ENCODE measurements at regions not wholly inside any gene's neighbourhood (a gene's known extent, or its start where the extent isn't known, plus 50 kb on each side); places are given as distances from the start of the nearest gene placed in this dataset.

DNA sequence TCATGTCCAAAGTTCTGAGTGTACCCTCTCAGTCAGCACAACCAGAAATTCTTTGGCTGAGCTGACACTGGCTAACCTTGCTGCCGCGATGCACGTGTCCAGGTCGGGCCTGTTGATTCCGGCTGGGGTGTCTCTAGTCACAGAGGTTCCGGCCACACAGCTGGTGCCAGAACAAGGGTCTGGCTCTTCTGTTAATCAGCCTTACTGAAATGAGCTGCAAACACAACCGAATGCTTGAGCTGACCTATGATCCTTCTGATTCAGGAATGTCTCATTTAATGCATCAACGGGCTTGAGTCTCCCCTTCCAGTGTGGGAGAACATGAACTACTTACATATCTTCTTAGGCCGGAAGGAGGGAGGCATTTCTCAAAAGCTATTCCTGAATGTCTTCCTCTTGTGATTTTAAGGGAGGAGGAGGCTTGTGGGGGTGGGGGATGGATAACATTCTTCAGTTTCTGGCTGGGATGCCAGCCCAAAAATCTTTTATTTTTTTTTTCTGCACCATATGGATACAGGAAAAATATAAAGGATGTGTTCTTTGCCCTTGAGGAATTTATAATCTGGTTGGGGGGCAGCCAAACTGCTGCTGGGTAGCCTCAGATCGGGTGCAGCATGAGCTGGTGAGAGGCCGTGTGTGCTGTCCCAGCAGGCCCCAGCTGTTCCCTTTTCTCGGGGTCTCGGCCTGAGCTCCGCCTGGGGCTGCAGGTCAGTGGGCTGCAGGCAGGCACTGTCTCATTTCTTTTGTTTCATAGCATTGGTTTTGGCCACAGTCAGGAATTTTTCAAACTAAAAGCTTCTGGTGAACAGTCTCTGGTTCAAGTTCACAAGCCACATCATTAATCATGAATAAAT is 319.1 kb upstream of the TBL1XR1 start (continued):
- TF ChIP-seq ARNT2 (CRISPR knock-in tag; IDR thresholded peaks at IDR 0.05; ENCODE audit: low read depth) (0 out of 2 replicates have a peak, but pooled peaks have one; percentile 54), ZNF75D (CRISPR knock-in tag; IDR thresholded peaks at IDR 0.05; ENCODE audit: borderline replicate concordance) (no peak), ZNF703 (CRISPR knock-in tag; IDR thresholded peaks at IDR 0.05; ENCODE audit: borderline replicate concordance) (no peak), NR3C1 (CRISPR knock-in tag; IDR thresholded peaks at IDR 0.05) (no peak), THYN1 (CRISPR knock-in tag; IDR thresholded peaks at IDR 0.05; ENCODE audit: borderline replicate concordance, low read depth) (no peak), DR1 (CRISPR knock-in tag; IDR thresholded peaks at IDR 0.05) (no peak), HOXA5 (CRISPR knock-in tag; IDR thresholded peaks at IDR 0.05) (no peak), ZNF274 (CRISPR knock-in tag; IDR thresholded peaks at IDR 0.05) (peak; percentile 64), HOXA3 (CRISPR knock-in tag; IDR thresholded peaks at IDR 0.05) (peak; percentile 77), PITX1 (CRISPR knock-in tag; IDR thresholded peaks at IDR 0.05) (peak; percentile 77), IKZF4 (CRISPR knock-in tag; IDR thresholded peaks at IDR 0.05; ENCODE audit: borderline replicate concordance, low read depth, not compliant biosample characterization) (no peak), ZNF34 (CRISPR knock-in tag; IDR thresholded peaks at IDR 0.05; ENCODE audit: borderline replicate concordance) (no peak), SP1 (IDR thresholded peaks at IDR 0.05) (no peak), SP1 (CRISPR knock-in tag; IDR thresholded peaks at IDR 0.05) (0 out of 2 replicates have a peak, but pooled peaks have one; percentile 38), MEIS2 (CRISPR knock-in tag; IDR thresholded peaks at IDR 0.05) (peak; percentile 65; the same call in 1 of the 2 replicates), SALL1 (CRISPR knock-in tag; IDR thresholded peaks at IDR 0.05) (peak; percentile 98), SIX1 (CRISPR knock-in tag; IDR thresholded peaks at IDR 0.05; ENCODE audit: borderline replicate concordance) (no peak), NFE2L2 (IDR thresholded peaks at IDR 0.05; ENCODE audit: low read length) (no peak), MLLT10 (CRISPR knock-in tag; IDR thresholded peaks at IDR 0.05) (no peak), ZSCAN30 (CRISPR knock-in tag; IDR thresholded peaks at IDR 0.05) (no peak), ZNF138 (CRISPR knock-in tag; IDR thresholded peaks at IDR 0.05; ENCODE audit: low read depth) (no peak), ZNF644 (CRISPR knock-in tag; IDR thresholded peaks at IDR 0.05; ENCODE audit: low read depth) (0 out of 2 replicates have a peak, but pooled peaks have one; percentile 55)
- TF ChIP-seq, protein P1, sequence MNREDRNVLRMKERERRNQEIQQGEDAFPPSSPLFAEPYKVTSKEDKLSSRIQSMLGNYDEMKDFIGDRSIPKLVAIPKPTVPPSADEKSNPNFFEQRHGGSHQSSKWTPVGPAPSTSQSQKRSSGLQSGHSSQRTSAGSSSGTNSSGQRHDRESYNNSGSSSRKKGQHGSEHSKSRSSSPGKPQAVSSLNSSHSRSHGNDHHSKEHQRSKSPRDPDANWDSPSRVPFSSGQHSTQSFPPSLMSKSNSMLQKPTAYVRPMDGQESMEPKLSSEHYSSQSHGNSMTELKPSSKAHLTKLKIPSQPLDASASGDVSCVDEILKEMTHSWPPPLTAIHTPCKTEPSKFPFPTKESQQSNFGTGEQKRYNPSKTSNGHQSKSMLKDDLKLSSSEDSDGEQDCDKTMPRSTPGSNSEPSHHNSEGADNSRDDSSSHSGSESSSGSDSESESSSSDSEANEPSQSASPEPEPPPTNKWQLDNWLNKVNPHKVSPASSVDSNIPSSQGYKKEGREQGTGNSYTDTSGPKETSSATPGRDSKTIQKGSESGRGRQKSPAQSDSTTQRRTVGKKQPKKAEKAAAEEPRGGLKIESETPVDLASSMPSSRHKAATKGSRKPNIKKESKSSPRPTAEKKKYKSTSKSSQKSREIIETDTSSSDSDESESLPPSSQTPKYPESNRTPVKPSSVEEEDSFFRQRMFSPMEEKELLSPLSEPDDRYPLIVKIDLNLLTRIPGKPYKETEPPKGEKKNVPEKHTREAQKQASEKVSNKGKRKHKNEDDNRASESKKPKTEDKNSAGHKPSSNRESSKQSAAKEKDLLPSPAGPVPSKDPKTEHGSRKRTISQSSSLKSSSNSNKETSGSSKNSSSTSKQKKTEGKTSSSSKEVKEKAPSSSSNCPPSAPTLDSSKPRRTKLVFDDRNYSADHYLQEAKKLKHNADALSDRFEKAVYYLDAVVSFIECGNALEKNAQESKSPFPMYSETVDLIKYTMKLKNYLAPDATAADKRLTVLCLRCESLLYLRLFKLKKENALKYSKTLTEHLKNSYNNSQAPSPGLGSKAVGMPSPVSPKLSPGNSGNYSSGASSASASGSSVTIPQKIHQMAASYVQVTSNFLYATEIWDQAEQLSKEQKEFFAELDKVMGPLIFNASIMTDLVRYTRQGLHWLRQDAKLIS (CRISPR knock-in tag; IDR thresholded peaks at IDR 0.05): no peak
- TF ChIP-seq, protein P2, sequence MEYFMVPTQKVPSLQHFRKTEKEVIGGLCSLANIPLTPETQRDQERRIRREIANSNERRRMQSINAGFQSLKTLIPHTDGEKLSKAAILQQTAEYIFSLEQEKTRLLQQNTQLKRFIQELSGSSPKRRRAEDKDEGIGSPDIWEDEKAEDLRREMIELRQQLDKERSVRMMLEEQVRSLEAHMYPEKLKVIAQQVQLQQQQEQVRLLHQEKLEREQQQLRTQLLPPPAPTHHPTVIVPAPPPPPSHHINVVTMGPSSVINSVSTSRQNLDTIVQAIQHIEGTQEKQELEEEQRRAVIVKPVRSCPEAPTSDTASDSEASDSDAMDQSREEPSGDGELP (IDR thresholded peaks at IDR 0.05; ENCODE audit: borderline replicate concordance, low read depth): peak; percentile 91
- TF ChIP-seq, protein P3, sequence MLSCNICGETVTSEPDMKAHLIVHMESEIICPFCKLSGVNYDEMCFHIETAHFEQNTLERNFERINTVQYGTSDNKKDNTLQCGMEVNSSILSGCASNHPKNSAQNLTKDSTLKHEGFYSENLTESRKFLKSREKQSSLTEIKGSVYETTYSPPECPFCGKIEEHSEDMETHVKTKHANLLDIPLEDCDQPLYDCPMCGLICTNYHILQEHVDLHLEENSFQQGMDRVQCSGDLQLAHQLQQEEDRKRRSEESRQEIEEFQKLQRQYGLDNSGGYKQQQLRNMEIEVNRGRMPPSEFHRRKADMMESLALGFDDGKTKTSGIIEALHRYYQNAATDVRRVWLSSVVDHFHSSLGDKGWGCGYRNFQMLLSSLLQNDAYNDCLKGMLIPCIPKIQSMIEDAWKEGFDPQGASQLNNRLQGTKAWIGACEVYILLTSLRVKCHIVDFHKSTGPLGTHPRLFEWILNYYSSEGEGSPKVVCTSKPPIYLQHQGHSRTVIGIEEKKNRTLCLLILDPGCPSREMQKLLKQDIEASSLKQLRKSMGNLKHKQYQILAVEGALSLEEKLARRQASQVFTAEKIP (CRISPR knock-in tag; IDR thresholded peaks at IDR 0.05; ENCODE audit: borderline replicate concordance): no peak
